ENCODE measurements at regions not wholly inside any gene's neighbourhood (a gene's known extent, or its start where the extent isn't known, plus 50 kb on each side); places are given as distances from the start of the nearest gene placed in this dataset.

DNA sequence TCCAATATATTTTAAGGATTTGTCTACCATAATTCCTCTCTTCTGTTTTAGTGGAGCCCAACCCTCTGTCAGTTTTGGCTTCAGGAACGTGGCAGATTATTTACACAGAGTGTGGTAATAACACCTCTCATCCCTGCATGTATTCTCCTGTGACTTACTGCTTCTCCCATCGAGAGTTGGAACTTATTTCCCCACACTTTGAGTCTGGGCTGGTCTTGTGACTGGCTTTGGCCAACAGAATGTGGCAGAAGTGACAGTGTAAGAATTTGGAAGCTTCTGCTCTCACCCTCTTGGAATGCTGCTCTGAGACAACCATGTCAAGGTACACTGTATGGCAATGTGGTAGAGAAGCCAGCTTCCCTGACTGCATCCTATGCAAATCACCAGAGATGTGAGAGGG, 407.7 kb downstream of the EPM2A start:
- no peak for TF ChIP-seq EZH2 (IDR thresholded peaks at IDR 0.05; ENCODE audit: borderline replicate concordance, insufficient read depth, low read depth, low read length, poor library complexity, severe bottlenecking)
- TF ChIP-seq, protein P1, sequence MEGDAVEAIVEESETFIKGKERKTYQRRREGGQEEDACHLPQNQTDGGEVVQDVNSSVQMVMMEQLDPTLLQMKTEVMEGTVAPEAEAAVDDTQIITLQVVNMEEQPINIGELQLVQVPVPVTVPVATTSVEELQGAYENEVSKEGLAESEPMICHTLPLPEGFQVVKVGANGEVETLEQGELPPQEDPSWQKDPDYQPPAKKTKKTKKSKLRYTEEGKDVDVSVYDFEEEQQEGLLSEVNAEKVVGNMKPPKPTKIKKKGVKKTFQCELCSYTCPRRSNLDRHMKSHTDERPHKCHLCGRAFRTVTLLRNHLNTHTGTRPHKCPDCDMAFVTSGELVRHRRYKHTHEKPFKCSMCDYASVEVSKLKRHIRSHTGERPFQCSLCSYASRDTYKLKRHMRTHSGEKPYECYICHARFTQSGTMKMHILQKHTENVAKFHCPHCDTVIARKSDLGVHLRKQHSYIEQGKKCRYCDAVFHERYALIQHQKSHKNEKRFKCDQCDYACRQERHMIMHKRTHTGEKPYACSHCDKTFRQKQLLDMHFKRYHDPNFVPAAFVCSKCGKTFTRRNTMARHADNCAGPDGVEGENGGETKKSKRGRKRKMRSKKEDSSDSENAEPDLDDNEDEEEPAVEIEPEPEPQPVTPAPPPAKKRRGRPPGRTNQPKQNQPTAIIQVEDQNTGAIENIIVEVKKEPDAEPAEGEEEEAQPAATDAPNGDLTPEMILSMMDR (IDR thresholded peaks at IDR 0.05): no peak
